ENCODE measurements at regions not wholly inside any gene's neighbourhood (a gene's known extent, or its start where the extent isn't known, plus 50 kb on each side); places are given as distances from the start of the nearest gene placed in this dataset.
"Not testable (repeated sequence)": the region's sequence is repeated elsewhere in the genome, so short reads cannot be mapped to it uniquely, and the experiment has no call there.

DNA sequence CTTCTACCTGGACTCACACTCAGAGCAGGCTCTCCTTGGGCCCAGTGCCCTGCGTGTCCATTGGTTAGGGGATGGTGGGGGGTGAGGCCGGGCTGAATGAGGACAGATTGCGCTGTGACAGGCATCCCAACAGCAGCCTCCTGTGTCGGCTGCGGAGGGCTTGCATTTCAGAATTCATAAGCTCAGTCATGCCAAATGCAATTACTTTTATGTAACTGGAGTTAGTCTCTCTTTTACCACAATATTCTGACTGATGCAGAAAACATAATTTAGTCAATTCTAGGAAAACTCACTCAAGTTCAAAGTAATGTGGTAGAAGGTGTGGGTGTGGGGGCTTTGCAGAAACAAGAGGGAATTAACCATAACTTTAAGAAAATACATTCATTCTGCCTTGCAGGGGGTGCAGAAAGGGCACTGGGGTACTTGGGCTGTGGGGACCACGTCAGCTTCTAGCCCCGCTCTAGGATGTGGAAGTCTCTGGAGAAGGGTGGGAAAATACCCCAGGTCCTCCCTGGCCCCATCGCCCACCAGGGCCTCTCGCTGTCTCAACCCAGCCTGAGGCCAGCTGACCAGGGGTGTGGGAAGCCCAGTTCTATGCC, 257.7 kb downstream of the ADGRD1 start:
- peaks cover 5% of the 10 kb centered on the region for H3K4me1 ChIP-seq (ENCODE audit: insufficient read depth, low read length)
- H3K4me3 ChIP-seq (ENCODE audit: low read length): no peak overlapping the region
- Mint-ChIP-seq H3K27me3 (no peaks in the 10 kb centered on the region), H3K9me3 (no peaks in the 10 kb centered on the region), H3K4me1 (ENCODE audit: low read depth) (peaks cover 6% of the 10 kb centered on the region), H3K36me3 (ENCODE audit: low read depth) (no peaks in the 10 kb centered on the region), H3K27ac (no peak overlapping the region), H3K4me3 (no peak overlapping the region)
- peaks cover 0 to 4% of the 10 kb centered on the region in 2 experiments for H3K27me3 ChIP-seq (ENCODE audit: control insufficient read depth in 1 of 2, insufficient read depth in 2 of 2, low read length in 2 of 2)
- intact Hi-C loops (cut with DNase I, micrococcal nuclease): no loop called here
- ChIA-PET POLR2A (no interaction called here), CTCF (no interaction called here)
- DNase-seq: no peak
- ATAC-seq (ENCODE audit: poor library complexity): no peak
- no peak for TF ChIP-seq CTCF (IDR thresholded peaks at IDR 0.05)
- no peaks in the 10 kb centered on the region for H3K36me3 ChIP-seq (ENCODE audit: insufficient read depth, low read length)
- H3K9me3 ChIP-seq (ENCODE audit: control insufficient read depth in 1 of 2, insufficient read depth in 1 of 2, low read length in 2 of 2): peaks cover 0 to 7% of the 10 kb centered on the region in 2 experiments
- no peak overlapping the region for H3K27ac ChIP-seq (ENCODE audit: low read depth in 1 of 2, low read length in 2 of 2)

DNA sequence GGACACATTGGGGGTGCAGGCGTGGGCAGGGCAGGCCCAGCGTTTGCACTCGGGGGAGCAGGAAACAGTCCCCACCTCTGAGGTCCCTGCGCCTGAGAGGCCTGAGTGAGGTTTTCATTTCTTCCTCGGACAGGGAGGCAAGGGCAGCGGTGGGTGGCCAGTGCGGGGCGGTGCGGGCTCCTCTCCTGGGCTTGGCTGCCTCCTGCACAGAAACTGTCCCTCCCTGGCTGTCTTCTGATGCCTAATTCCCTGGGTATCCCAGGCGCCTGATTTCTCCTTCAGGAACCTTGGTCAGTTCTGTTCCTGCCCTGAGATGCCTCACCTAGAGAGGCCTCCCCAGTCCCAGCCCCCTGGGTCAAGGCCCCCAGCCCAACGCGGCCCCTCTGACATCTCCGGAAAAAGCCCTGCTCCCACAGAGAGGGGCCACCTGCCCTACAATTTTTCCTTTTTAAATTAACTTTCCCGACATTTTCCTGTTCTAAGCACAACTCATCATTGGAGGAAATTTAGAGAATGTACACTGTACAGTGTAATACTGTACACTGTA, 260.3 kb downstream of the ADGRD1 start:
- H3K27ac ChIP-seq (ENCODE audit: low read depth in 1 of 2, low read length in 2 of 2): no peak overlapping the region
- H3K36me3 ChIP-seq (ENCODE audit: insufficient read depth, low read length): no peaks in the 10 kb centered on the region
- H3K4me3 ChIP-seq (ENCODE audit: low read length): no peak overlapping the region
- H3K4me3 Mint-ChIP-seq: no peak overlapping the region
- intact Hi-C loops (cut with DNase I, micrococcal nuclease): no loop called here
- H3K9me3 Mint-ChIP-seq: no peaks in the 10 kb centered on the region
- H3K4me1 ChIP-seq (ENCODE audit: insufficient read depth, low read length): peaks cover 5% of the 10 kb centered on the region
- peaks cover 6% of the 10 kb centered on the region for H3K4me1 Mint-ChIP-seq (ENCODE audit: low read depth)
- DNase-seq (no peak), ATAC-seq (ENCODE audit: poor library complexity) (no peak)
- H3K27me3 Mint-ChIP-seq: peaks cover 17% of the 10 kb centered on the region
- CTCF ChIA-PET: no interaction called here
- no peak for TF ChIP-seq CTCF (IDR thresholded peaks at IDR 0.05)
- H3K27me3 ChIP-seq (ENCODE audit: control insufficient read depth in 1 of 2, insufficient read depth in 2 of 2, low read length in 2 of 2): peaks cover 0 to 9% of the 10 kb centered on the region in 2 experiments
- H3K9me3 ChIP-seq (ENCODE audit: control insufficient read depth in 1 of 2, insufficient read depth in 1 of 2, low read length in 2 of 2): peaks cover 0 to 7% of the 10 kb centered on the region in 2 experiments
- no peak overlapping the region for H3K27ac Mint-ChIP-seq
- POLR2A ChIA-PET: no interaction called here
- H3K36me3 Mint-ChIP-seq (ENCODE audit: low read depth): no peaks in the 10 kb centered on the region

GRCh38 chr12:131214936-131215335, 261.2 kb downstream of the ADGRD1 start:
- H3K4me3 Mint-ChIP-seq; CTCF ChIA-PET; ATAC-seq (ENCODE audit: poor library complexity); DNase-seq; H3K27ac ChIP-seq (ENCODE audit: low read depth in 1 of 2, low read length in 2 of 2); H3K9me3 ChIP-seq (ENCODE audit: control insufficient read depth in 1 of 2, insufficient read depth in 1 of 2, low read length in 2 of 2); intact Hi-C loops (cut with DNase I, micrococcal nuclease); H3K36me3 ChIP-seq (ENCODE audit: insufficient read depth, low read length); H3K27ac Mint-ChIP-seq; H3K36me3 Mint-ChIP-seq (ENCODE audit: low read depth); H3K9me3 Mint-ChIP-seq; POLR2A ChIA-PET; H3K27me3 ChIP-seq (ENCODE audit: control insufficient read depth in 1 of 2, insufficient read depth in 2 of 2, low read length in 2 of 2); H3K4me3 ChIP-seq (ENCODE audit: low read length); H3K4me1 Mint-ChIP-seq (ENCODE audit: low read depth); H3K4me1 ChIP-seq (ENCODE audit: insufficient read depth, low read length): not testable (repeated sequence)
- peaks cover 17% of the 10 kb centered on the region for H3K27me3 Mint-ChIP-seq

- H3K4me1 ChIP-seq (ENCODE audit: insufficient read depth, low read length); H3K27ac Mint-ChIP-seq; POLR2A ChIA-PET; H3K4me1 Mint-ChIP-seq (ENCODE audit: low read depth); H3K36me3 ChIP-seq (ENCODE audit: insufficient read depth, low read length); H3K27me3 ChIP-seq (ENCODE audit: control insufficient read depth in 1 of 2, insufficient read depth in 2 of 2, low read length in 2 of 2); CTCF ChIA-PET; H3K9me3 ChIP-seq (ENCODE audit: control insufficient read depth in 1 of 2, insufficient read depth in 1 of 2, low read length in 2 of 2); DNase-seq; ATAC-seq (ENCODE audit: poor library complexity); intact Hi-C loops (cut with DNase I, micrococcal nuclease); H3K27ac ChIP-seq (ENCODE audit: low read depth in 1 of 2, low read length in 2 of 2); H3K4me3 Mint-ChIP-seq; H3K36me3 Mint-ChIP-seq (ENCODE audit: low read depth); H3K9me3 Mint-ChIP-seq; H3K4me3 ChIP-seq (ENCODE audit: low read length): not testable (repeated sequence)
- H3K27me3 Mint-ChIP-seq: peaks cover 23% of the 10 kb centered on the region
These were observed 262.9 kb downstream of the ADGRD1 start for GRCh38 chr12:131216587-131216986.
